Stimulated activated CD4-positive, alpha-beta T cell treated with anti-CD3 and anti-CD28 coated beads, TNF-alpha, amount 100 ng/mL, for 4 hours (primary cell): ENCODE measurements at regions not wholly inside any gene's neighbourhood (a gene's known extent, or its start where the extent isn't known, plus 50 kb on each side); places are given as distances from the start of the nearest gene placed in this dataset.
"Not testable (repeated sequence)": the region's sequence is repeated elsewhere in the genome, so short reads cannot be mapped to it uniquely, and the experiment has no call there.

Experiments used
- DNase-seq, 3 experiments: peaks; one replicate each; pipeline ENCODE4 v3.0.0-alpha.2; 2020; ENCODE audit warnings: low read depth in 3 of 3

- DNase-seq, result no peak
Observed at GRCh38 chr4:66284991-66285451, 614.7 kb upstream of the EPHA5 start.

GRCh38 chr4:66279084-66279483 is 608.8 kb upstream of the EPHA5 start:
- no peak for DNase-seq

- no peak for DNase-seq
Observed at GRCh38 chr4:66275411-66276038, 605.2 kb upstream of the EPHA5 start.

- no peak for DNase-seq
Observed at GRCh38 chr4:66273110-66273509, 602.8 kb upstream of the EPHA5 start.

GRCh38 chr4:66270356-66270755 is 600.1 kb upstream of the EPHA5 start:
- DNase-seq, result not testable (repeated sequence)

- DNase-seq, result not testable (repeated sequence)
Observed at GRCh38 chr4:66266554-66266953, 596.3 kb upstream of the EPHA5 start.

GRCh38 chr4:66266035-66266434 is 595.7 kb upstream of the EPHA5 start:
- DNase-seq, result no peak

GRCh38 chr4:66252291-66252690 is 582.0 kb upstream of the EPHA5 start:
- no peak for DNase-seq

- DNase-seq, result no peak
Observed at GRCh38 chr4:66246643-66247042, 576.4 kb upstream of the EPHA5 start.

- no peak for DNase-seq
Observed at GRCh38 chr4:66235876-66236275, 565.6 kb upstream of the EPHA5 start.

GRCh38 chr4:66229885-66230284 is 559.6 kb upstream of the EPHA5 start:
- DNase-seq, result no peak

- DNase-seq, result no peak
Observed at GRCh38 chr4:66225539-66225938, 555.2 kb upstream of the EPHA5 start.

- DNase-seq, result no peak
Observed at GRCh38 chr4:66223068-66223703, 552.9 kb upstream of the EPHA5 start.

GRCh38 chr4:66219401-66219800 is 549.1 kb upstream of the EPHA5 start:
- DNase-seq, result no peak

- no peak for DNase-seq
Observed at GRCh38 chr4:66216252-66216651, 546.0 kb upstream of the EPHA5 start.

- no peak for DNase-seq
Observed at GRCh38 chr4:66212489-66212888, 542.2 kb upstream of the EPHA5 start.

GRCh38 chr4:66204534-66205247 is 534.4 kb upstream of the EPHA5 start:
- DNase-seq, result no peak

- DNase-seq, result no peak
Observed at GRCh38 chr4:66202870-66203269, 532.6 kb upstream of the EPHA5 start.

- DNase-seq, result no peak
Observed at GRCh38 chr4:66197451-66197850, 527.2 kb upstream of the EPHA5 start.

GRCh38 chr4:66193487-66193886 is 523.2 kb upstream of the EPHA5 start:
- no peak for DNase-seq

- DNase-seq, result no peak
Observed at GRCh38 chr4:66187175-66187720, 517.0 kb upstream of the EPHA5 start.

GRCh38 chr4:66186095-66186494 is 515.8 kb upstream of the EPHA5 start:
- DNase-seq, result no peak

GRCh38 chr4:66182636-66183035 is 512.3 kb upstream of the EPHA5 start:
- DNase-seq, result no peak
